Breast epithelium (tissue), 4 donors: ENCODE measurements at regions not wholly inside any gene's neighbourhood (a gene's known extent, or its start where the extent isn't known, plus 50 kb on each side); places are given as distances from the start of the nearest gene placed in this dataset.
"Not testable (repeated sequence)": the region's sequence is repeated elsewhere in the genome, so short reads cannot be mapped to it uniquely, and the experiment has no call there.

Experiments used
- DNase-seq, 2 donors: peaks; one replicate each; pipeline ENCODE4 v3.0.0-alpha.2; 2019; ENCODE audit warnings: low spot score in 2 of 2
- H3K27ac ChIP-seq, 2 donors: fragments of 200-600 bp; sonication (generic) in 1 of 2; one replicate each; pipeline ENCODE4 v1.5.1; 2016 to 2019; ENCODE audit warnings: mild to moderate bottlenecking in 1 of 2
- H3K27me3 ChIP-seq, 2 donors: fragments of 200-600 bp; sonication (generic) in 1 of 2; one replicate each; pipeline versions ENCODE4 v1.5.1 to v1.6.0; 2017 to 2019; ENCODE audit warnings: control low read depth in 1 of 2, mild to moderate bottlenecking in 1 of 2
- H3K36me3 ChIP-seq: fragments of 200-600 bp; one replicate; pipeline ENCODE4 v1.5.1; 2019
- H3K4me1 ChIP-seq, 2 donors: fragments of 200-600 bp; sonication (generic); one replicate each; pipeline ENCODE4 v1.5.1; 2016 to 2019; ENCODE audit warnings: control low read depth in 1 of 2
- H3K4me3 ChIP-seq, 3 donors: fragments of 200-600 bp; sonication (generic); 1 replicate in 2 of 3; 2 replicates in 1 of 3; pipeline ENCODE4 v1.5.1; 2016 to 2019; ENCODE audit warnings: mild to moderate bottlenecking in 3 of 3, moderate library complexity in 2 of 3
- H3K9me3 ChIP-seq, 2 donors: fragments of 200-600 bp; sonication (generic) in 1 of 2; one replicate each; pipeline ENCODE4 v1.5.1; 2016 to 2019; ENCODE audit warnings: control low read depth in 1 of 2
- CTCF ChIP-seq, 3 donors: fragments of 450-650 bp; IDR thresholded peaks; one replicate each; pipeline ENCODE4 v1.5.1; 2016 to 2017; ENCODE audit warnings: antibody characterized with exemption in 3 of 3, mild to moderate bottlenecking in 3 of 3, moderate library complexity in 3 of 3
- POLR2A ChIP-seq: fragments of 450-650 bp; IDR thresholded peaks from one replicate; pipeline ENCODE4 v1.6.1; 2016; ENCODE audit warnings: antibody characterized with exemption, mild to moderate bottlenecking, moderate library complexity
- POLR2AphosphoS5 ChIP-seq, 3 donors: sonication (generic); formaldehyde crosslinking; IDR thresholded peaks; one replicate each; pipeline ENCODE4 v1.6.1; 2017; ENCODE audit warnings: antibody characterized with exemption in 3 of 3
- intact Hi-C: fragments of 100-400 bp; cut with DNase I; formaldehyde crosslinking; loops from one replicate; pipeline ENCODE4 v1.15.1; 2023; ENCODE audit warnings: low total_unique reads

- no peak for TF ChIP-seq CTCF (IDR thresholded peaks at IDR 0.05)
- no peak for TF ChIP-seq POLR2A
- no peak for TF ChIP-seq POLR2AphosphoS5 (IDR thresholded peaks at IDR 0.05)
- DNase-seq = no peak
- Histone ChIP-seq H3K27me3 (peaks cover 0 to 5% of the 10 kb centered on the region in 2 donors), H3K9me3 (no peaks in the 10 kb centered on the region), H3K27ac (no peak overlapping the region), H3K4me1 (no peaks in the 10 kb centered on the region), H3K36me3 (no peaks in the 10 kb centered on the region), H3K4me3 (no peak overlapping the region)
- intact Hi-C loops = no loop called here
Observed at GRCh38 chr12:131290255-131290959, 336.7 kb downstream of the ADGRD1 start.

GRCh38 chr12:131293071-131294015, 339.6 kb downstream of the ADGRD1 start:
- DNase-seq, intact Hi-C loops, H3K27me3 ChIP-seq, H3K4me3 ChIP-seq, H3K27ac ChIP-seq, H3K4me1 ChIP-seq, H3K9me3 ChIP-seq, H3K36me3 ChIP-seq: not testable (repeated sequence)

GRCh38 chr12:131294716-131295115, 341.0 kb downstream of the ADGRD1 start:
- intact Hi-C loops, H3K4me3 ChIP-seq, H3K9me3 ChIP-seq, H3K4me1 ChIP-seq, H3K27me3 ChIP-seq, DNase-seq, H3K27ac ChIP-seq, H3K36me3 ChIP-seq: not testable (repeated sequence)

GRCh38 chr12:131295117-131295516, 341.4 kb downstream of the ADGRD1 start:
- H3K36me3 ChIP-seq, H3K9me3 ChIP-seq, H3K4me1 ChIP-seq, H3K27me3 ChIP-seq, H3K27ac ChIP-seq, intact Hi-C loops, DNase-seq, H3K4me3 ChIP-seq: not testable (repeated sequence)

- H3K9me3 ChIP-seq, H3K4me3 ChIP-seq, DNase-seq, intact Hi-C loops, H3K27me3 ChIP-seq, H3K4me1 ChIP-seq, H3K36me3 ChIP-seq, H3K27ac ChIP-seq: not testable (repeated sequence)
Observed at GRCh38 chr12:131295559-131295958, 341.9 kb downstream of the ADGRD1 start.

GRCh38 chr12:131296136-131296535, 342.4 kb downstream of the ADGRD1 start:
- intact Hi-C loops, H3K36me3 ChIP-seq, H3K9me3 ChIP-seq, H3K4me1 ChIP-seq, H3K27ac ChIP-seq, H3K4me3 ChIP-seq, DNase-seq, H3K27me3 ChIP-seq: not testable (repeated sequence)

GRCh38 chr12:131296651-131297050, 342.9 kb downstream of the ADGRD1 start:
- H3K4me3 ChIP-seq, H3K4me1 ChIP-seq, H3K36me3 ChIP-seq, H3K9me3 ChIP-seq, H3K27me3 ChIP-seq, H3K27ac ChIP-seq, intact Hi-C loops, DNase-seq: not testable (repeated sequence)

GRCh38 chr12:131298526-131299369, 345.0 kb downstream of the ADGRD1 start:
- DNase-seq, H3K27ac ChIP-seq, H3K36me3 ChIP-seq, intact Hi-C loops, H3K4me1 ChIP-seq, H3K9me3 ChIP-seq, H3K4me3 ChIP-seq, H3K27me3 ChIP-seq: not testable (repeated sequence)

- H3K9me3 ChIP-seq, intact Hi-C loops, H3K27me3 ChIP-seq, DNase-seq, H3K4me1 ChIP-seq, H3K27ac ChIP-seq, H3K4me3 ChIP-seq, H3K36me3 ChIP-seq: not testable (repeated sequence)
Observed at GRCh38 chr12:131299370-131299701, 345.6 kb downstream of the ADGRD1 start.

- intact Hi-C loops, H3K27ac ChIP-seq, H3K27me3 ChIP-seq, H3K4me3 ChIP-seq, H3K9me3 ChIP-seq, H3K4me1 ChIP-seq, DNase-seq, H3K36me3 ChIP-seq: not testable (repeated sequence)
Observed at GRCh38 chr12:131303576-131303975, 349.9 kb downstream of the ADGRD1 start.

- intact Hi-C loops, H3K27me3 ChIP-seq, DNase-seq, H3K9me3 ChIP-seq, H3K4me3 ChIP-seq, H3K27ac ChIP-seq, H3K4me1 ChIP-seq, H3K36me3 ChIP-seq: not testable (repeated sequence)
Observed at GRCh38 chr12:131304642-131305041, 350.9 kb downstream of the ADGRD1 start.
